CD14-positive monocyte (primary cell): ENCODE measurements at regions not wholly inside any gene's neighbourhood (a gene's known extent, or its start where the extent isn't known, plus 50 kb on each side); places are given as distances from the start of the nearest gene placed in this dataset.

Source experiments
- DNase-seq, 3 donors: peaks; one replicate each; pipeline ENCODE4 v3.0.0-alpha.2; 2011 to 2022
- H2AFZ ChIP-seq: 2 replicates; pipeline ENCODE4 v1.6.0; 2012; ENCODE audit warnings: mild to moderate bottlenecking, low read depth, low read length, inconsistent platforms; ENCODE audit not compliant: insufficient read depth, poor library complexity, severe bottlenecking
- H3K27ac ChIP-seq, 2 donors: 1 replicate in 1 of 2; 2 replicates in 1 of 2; pipeline ENCODE4 v1.5.1; 2012 to 2013; ENCODE audit warnings: low read length in 2 of 2, control low read depth in 1 of 2, inconsistent platforms in 1 of 2, low read depth in 1 of 2, mild to moderate bottlenecking in 1 of 2
- H3K27me3 ChIP-seq, 2 donors: one replicate each; pipeline versions ENCODE4 v1.6.0 to v1.6.1; 2011 to 2013; ENCODE audit warnings: low read length in 2 of 2; ENCODE audit not compliant: control insufficient read depth in 2 of 2, insufficient read depth in 2 of 2
- H3K36me3 ChIP-seq, 2 donors: replicated peaks in 1 of 2; 1 replicate in 1 of 2; 2 replicates in 1 of 2; pipeline versions ENCODE4 v1.5.1 to v1.6.1; 2012 to 2013; ENCODE audit warnings: low read length in 2 of 2, control low read depth in 1 of 2, inconsistent platforms in 1 of 2, mild to moderate bottlenecking in 1 of 2; ENCODE audit not compliant: insufficient read depth in 2 of 2, control insufficient read depth in 1 of 2
- H3K4me1 ChIP-seq, 2 donors: 1 replicate in 1 of 2; 2 replicates in 1 of 2; pipeline versions ENCODE4 v1.5.1 to v1.6.1; 2012 to 2013; ENCODE audit warnings: low read length in 2 of 2, control low read depth in 1 of 2, inconsistent platforms in 1 of 2, mild to moderate bottlenecking in 1 of 2, moderate library complexity in 1 of 2; ENCODE audit not compliant: insufficient read depth in 2 of 2, control insufficient read depth in 1 of 2
- H3K4me2 ChIP-seq: replicated peaks from 2 replicates; pipeline ENCODE3; 2012; ENCODE audit warnings: low read length, moderate library complexity, mild to moderate bottlenecking; ENCODE audit not compliant: poor library complexity, severe bottlenecking; ENCODE audit errors: extremely low read depth
- H3K4me3 ChIP-seq, 3 experiments: fragments of 200-600 bp in 1 of 3; sonication (generic) in 1 of 3; replicated peaks in 1 of 3; 1 replicate in 2 of 3; 2 replicates in 1 of 3; pipeline ENCODE4 v1.5.1; 2011 to 2013; ENCODE audit warnings: low read length in 3 of 3, mild to moderate bottlenecking in 3 of 3, control low read depth in 2 of 3, low read depth in 2 of 3, inconsistent platforms in 1 of 3, moderate library complexity in 1 of 3
- H3K79me2 ChIP-seq: 2 replicates; pipeline ENCODE4 v1.6.0; 2012; ENCODE audit warnings: mild to moderate bottlenecking, control low read depth, inconsistent platforms, low read length, moderate library complexity; ENCODE audit not compliant: insufficient read depth
- H3K9ac ChIP-seq: 2 replicates; pipeline ENCODE4 v1.6.0; 2017; ENCODE audit warnings: low read length, mild to moderate bottlenecking; ENCODE audit not compliant: insufficient read depth, poor library complexity, severe bottlenecking
- H3K9me3 ChIP-seq, 2 donors: replicated peaks in 1 of 2; 1 replicate in 1 of 2; 2 replicates in 1 of 2; pipeline versions ENCODE4 v1.5.1 to v1.6.1; 2012 to 2013; ENCODE audit warnings: low read length in 2 of 2, control low read depth in 1 of 2; ENCODE audit not compliant: control insufficient read depth in 1 of 2, insufficient read depth in 1 of 2
- H4K20me1 ChIP-seq: 2 replicates; pipeline ENCODE4 v1.6.0; 2012; ENCODE audit warnings: mild to moderate bottlenecking, low read length, control low read depth, moderate library complexity; ENCODE audit not compliant: insufficient read depth
- H3K27ac Mint-ChIP-seq, 7 donors: one replicate each; pipeline ENCODE4 v1.8.0; 2020; ENCODE audit warnings: mild to moderate bottlenecking in 7 of 7, mixed read lengths in 7 of 7, moderate library complexity in 6 of 7, inconsistent platforms in 2 of 7
- H3K27me3 Mint-ChIP-seq, 3 donors: one replicate each; pipeline ENCODE4 v1.8.0; 2021 to 2022; ENCODE audit warnings: low read depth in 3 of 3, mild to moderate bottlenecking in 3 of 3, mixed read lengths in 3 of 3, moderate library complexity in 3 of 3, inconsistent platforms in 1 of 3
- H3K36me3 Mint-ChIP-seq, 2 donors: one replicate each; pipeline ENCODE4 v1.8.0; 2020; ENCODE audit warnings: mixed read lengths in 2 of 2, inconsistent platforms in 1 of 2, mild to moderate bottlenecking in 1 of 2
- H3K4me1 Mint-ChIP-seq: one replicate; pipeline ENCODE4 v1.8.0; 2020; ENCODE audit warnings: mild to moderate bottlenecking, mixed read lengths
- H3K4me3 Mint-ChIP-seq, 2 donors: one replicate each; pipeline ENCODE4 v1.8.0; 2020; ENCODE audit warnings: mild to moderate bottlenecking in 2 of 2, mixed read lengths in 2 of 2, moderate library complexity in 1 of 2
- H3K9me3 Mint-ChIP-seq, 7 donors: one replicate each; pipeline ENCODE4 v1.8.0; 2020 to 2022; ENCODE audit warnings: mixed read lengths in 7 of 7, mild to moderate bottlenecking in 6 of 7, moderate library complexity in 6 of 7, inconsistent platforms in 2 of 7
- WGBS: methylation state at CpG from one replicate; pipeline ENCODE4 v1.1.5; 2013; ENCODE audit warnings: missing lambda C conversion rate; ENCODE audit not compliant: insufficient coverage; 5-methylcytosine and 5-hydroxymethylcytosine counted together
- intact Hi-C, 2 donors: fragments of 100-400 bp; cut with micrococcal nuclease; formaldehyde crosslinking; loops; one replicate each; pipeline versions ENCODE4 v1.15.0 to v1.15.1; 2023
- TF ChIP-seq, protein P1 (sequence below): fragments of 200-600 bp; IDR thresholded peaks from one replicate; pipeline ENCODE4 v1.8.0; 2022; ENCODE audit warnings: antibody characterized with exemption, mild to moderate bottlenecking

DNA sequence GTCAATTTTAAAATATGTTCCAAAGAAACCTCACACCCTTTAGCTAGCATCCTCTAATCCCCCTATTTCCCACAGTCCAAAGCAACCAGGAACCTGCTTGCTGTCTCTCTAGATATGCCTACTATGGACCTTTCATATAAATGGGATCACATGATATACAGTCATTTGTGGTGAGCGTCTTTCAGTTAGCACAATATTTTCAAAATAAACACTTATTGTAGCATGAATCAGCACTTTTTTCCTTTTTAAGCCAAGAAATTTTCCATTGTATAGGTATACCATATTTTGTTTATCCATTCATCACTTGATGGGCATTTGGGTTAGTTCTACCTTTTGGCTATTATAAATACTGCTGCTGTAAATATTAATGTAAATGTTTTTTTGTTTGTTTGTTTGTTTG is 223.0 kb upstream of the DOK6 start:
- Mint-ChIP-seq H3K4me3 (no peak overlapping the region), H3K27ac (no peak overlapping the region), H3K27me3 (no peaks in the 10 kb centered on the region), H3K9me3 (peaks cover 0 to 3% (median 2%) of the 10 kb centered on the region in 7 donors), H3K36me3 (no peaks in the 10 kb centered on the region), H3K4me1 (no peaks in the 10 kb centered on the region)
- Histone ChIP-seq H3K4me2 (no peak overlapping the region), H3K9ac (no peak overlapping the region), H3K36me3 (no peaks in the 10 kb centered on the region), H2AFZ (no peak overlapping the region), H3K27me3 (no peaks in the 10 kb centered on the region), H3K4me1 (no peaks in the 10 kb centered on the region), H3K9me3 (peaks cover 0 to 6% of the 10 kb centered on the region in 2 donors), H3K79me2 (no peaks in the 10 kb centered on the region), H3K27ac (no peak overlapping the region), H4K20me1 (no peaks in the 10 kb centered on the region), H3K4me3 (no peak overlapping the region)
- intact Hi-C loops, result no loop called here
- TF ChIP-seq, protein P1, sequence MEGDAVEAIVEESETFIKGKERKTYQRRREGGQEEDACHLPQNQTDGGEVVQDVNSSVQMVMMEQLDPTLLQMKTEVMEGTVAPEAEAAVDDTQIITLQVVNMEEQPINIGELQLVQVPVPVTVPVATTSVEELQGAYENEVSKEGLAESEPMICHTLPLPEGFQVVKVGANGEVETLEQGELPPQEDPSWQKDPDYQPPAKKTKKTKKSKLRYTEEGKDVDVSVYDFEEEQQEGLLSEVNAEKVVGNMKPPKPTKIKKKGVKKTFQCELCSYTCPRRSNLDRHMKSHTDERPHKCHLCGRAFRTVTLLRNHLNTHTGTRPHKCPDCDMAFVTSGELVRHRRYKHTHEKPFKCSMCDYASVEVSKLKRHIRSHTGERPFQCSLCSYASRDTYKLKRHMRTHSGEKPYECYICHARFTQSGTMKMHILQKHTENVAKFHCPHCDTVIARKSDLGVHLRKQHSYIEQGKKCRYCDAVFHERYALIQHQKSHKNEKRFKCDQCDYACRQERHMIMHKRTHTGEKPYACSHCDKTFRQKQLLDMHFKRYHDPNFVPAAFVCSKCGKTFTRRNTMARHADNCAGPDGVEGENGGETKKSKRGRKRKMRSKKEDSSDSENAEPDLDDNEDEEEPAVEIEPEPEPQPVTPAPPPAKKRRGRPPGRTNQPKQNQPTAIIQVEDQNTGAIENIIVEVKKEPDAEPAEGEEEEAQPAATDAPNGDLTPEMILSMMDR, result no peak
- no peak for DNase-seq
- no CpG with 5 or more reads among the region's 1 CpG for WGBS

DNA sequence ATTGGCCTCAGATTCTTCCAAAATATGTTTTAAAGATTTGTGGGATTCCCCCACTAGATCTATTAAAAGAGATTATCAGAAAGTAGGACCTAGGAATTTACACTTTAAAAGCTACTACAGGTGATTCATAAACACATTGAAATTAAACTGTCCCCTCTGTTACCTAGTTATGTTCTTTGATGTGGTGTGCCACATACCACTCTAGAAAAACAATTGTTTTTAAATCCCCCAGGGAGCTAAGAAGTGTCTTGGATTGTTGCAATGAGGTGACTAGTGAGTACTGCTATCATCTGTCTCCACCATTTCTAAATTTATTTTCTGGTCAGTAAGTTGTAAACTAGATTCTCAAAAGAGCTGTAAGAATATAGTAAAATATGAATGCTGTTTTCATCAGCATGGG is 214.5 kb upstream of the DOK6 start:
- no peaks in the 10 kb centered on the region for H4K20me1 ChIP-seq
- no peak overlapping the region for H3K4me2 ChIP-seq
- H3K36me3 Mint-ChIP-seq, result no peaks in the 10 kb centered on the region
- no peaks in the 10 kb centered on the region for H3K4me1 ChIP-seq
- no peaks in the 10 kb centered on the region for H3K36me3 ChIP-seq
- intact Hi-C loops, result no loop called here
- no peak overlapping the region for H3K27ac ChIP-seq
- H3K79me2 ChIP-seq, result no peaks in the 10 kb centered on the region
- no peaks in the 10 kb centered on the region for H3K9me3 ChIP-seq
- no peak for DNase-seq
- H3K4me3 ChIP-seq, result no peak overlapping the region
- H3K27me3 ChIP-seq, result no peaks in the 10 kb centered on the region
- H2AFZ ChIP-seq, result no peak overlapping the region
- no peak overlapping the region for H3K9ac ChIP-seq
- no peaks in the 10 kb centered on the region for H3K4me1 Mint-ChIP-seq
- H3K27ac Mint-ChIP-seq, result no peak overlapping the region
- peaks cover 0 to 3% (median 0%) of the 10 kb centered on the region in 7 donors for H3K9me3 Mint-ChIP-seq
- H3K4me3 Mint-ChIP-seq, result no peak overlapping the region
- TF ChIP-seq, protein P1, result no peak
- peaks cover 0 to 4% (median 0%) of the 10 kb centered on the region in 3 donors for H3K27me3 Mint-ChIP-seq
